H9 (cell line): ENCODE measurements at regions not wholly inside any gene's neighbourhood (a gene's known extent, or its start where the extent isn't known, plus 50 kb on each side); places are given as distances from the start of the nearest gene placed in this dataset.

ENCODE experiments used
- DNase-seq: peaks from one replicate; pipeline ENCODE4 v3.0.0-alpha.2; 2017
- H2AFZ ChIP-seq: one replicate; pipeline ENCODE4 v1.6.1; 2013; ENCODE audit warnings: mild to moderate bottlenecking, low read length, control low read depth, moderate library complexity
- H2AK5ac ChIP-seq: 2 replicates; pipeline ENCODE4 v1.6.1; 2013; ENCODE audit warnings: low read length, control low read depth, mixed read lengths; ENCODE audit not compliant: insufficient read length
- H2BK120ac ChIP-seq: one replicate; pipeline ENCODE4 v1.6.1; 2013; ENCODE audit warnings: low read depth, mild to moderate bottlenecking, low read length, control low read depth, inconsistent platforms; ENCODE audit not compliant: poor library complexity, severe bottlenecking
- H2BK12ac ChIP-seq: 2 replicates; pipeline ENCODE4 v1.6.1; 2013; ENCODE audit warnings: low read length, control low read depth, mixed read lengths, low read depth; ENCODE audit not compliant: insufficient read length
- H2BK15ac ChIP-seq: 2 replicates; pipeline ENCODE4 v1.6.1; 2013; ENCODE audit warnings: low read depth, low read length, control low read depth
- H2BK20ac ChIP-seq: one replicate; pipeline ENCODE4 v1.6.1; 2013; ENCODE audit warnings: low read depth, mild to moderate bottlenecking, low read length, control low read depth, inconsistent platforms; ENCODE audit not compliant: poor library complexity, severe bottlenecking
- H2BK5ac ChIP-seq: 2 replicates; pipeline ENCODE4 v1.6.1; 2013; ENCODE audit warnings: low read length, control low read depth, mixed read lengths; ENCODE audit not compliant: insufficient read length
- H3K14ac ChIP-seq: 2 replicates; pipeline ENCODE4 v1.6.1; 2013; ENCODE audit warnings: low read length, control low read depth; ENCODE audit not compliant: insufficient read depth
- H3K18ac ChIP-seq: 2 replicates; pipeline ENCODE4 v1.6.1; 2013; ENCODE audit warnings: low read depth, mild to moderate bottlenecking, mixed read lengths, low read length, control low read depth; ENCODE audit not compliant: insufficient read length
- H3K23ac ChIP-seq: 2 replicates; pipeline ENCODE4 v1.6.1; 2013; ENCODE audit warnings: low read length, control low read depth, mixed read lengths, low read depth; ENCODE audit not compliant: insufficient read length
- H3K23me2 ChIP-seq: 2 replicates; pipeline ENCODE4 v1.6.1; 2013; ENCODE audit warnings: low read depth, mild to moderate bottlenecking, mixed read lengths, low read length, control low read depth; ENCODE audit not compliant: insufficient read length, poor library complexity, severe bottlenecking
- H3K27ac ChIP-seq: 2 replicates; pipeline ENCODE4 v1.5.1; 2013; ENCODE audit warnings: low read length, control low read depth, mixed read lengths, low read depth; ENCODE audit not compliant: insufficient read length
- H3K27me3 ChIP-seq: 2 replicates; pipeline ENCODE4 v1.6.1; 2013; ENCODE audit warnings: low read length, control low read depth, inconsistent platforms; ENCODE audit not compliant: insufficient read depth
- H3K4ac ChIP-seq: 2 replicates; pipeline ENCODE4 v1.6.1; 2013; ENCODE audit warnings: low read depth, mild to moderate bottlenecking, control low read depth, inconsistent platforms, low read length, moderate library complexity
- H3K4me1 ChIP-seq: 2 replicates; pipeline ENCODE4 v1.6.1; 2013; ENCODE audit warnings: low read length, control low read depth, inconsistent platforms; ENCODE audit not compliant: insufficient read depth
- H3K4me2 ChIP-seq: 2 replicates; pipeline ENCODE4 v1.6.1; 2013; ENCODE audit warnings: low read length, control low read depth, mixed read lengths; ENCODE audit not compliant: insufficient read length, insufficient read depth
- H3K56ac ChIP-seq: 2 replicates; pipeline ENCODE4 v1.6.1; 2013; ENCODE audit warnings: low read depth, mild to moderate bottlenecking, mixed read lengths, low read length, control low read depth; ENCODE audit not compliant: insufficient read length
- H3K79me1 ChIP-seq: 2 replicates; pipeline ENCODE4 v1.6.1; 2013; ENCODE audit warnings: low read depth, mild to moderate bottlenecking, moderate library complexity, low read length, control low read depth, inconsistent platforms; ENCODE audit not compliant: insufficient read depth, poor library complexity, severe bottlenecking
- H3K79me2 ChIP-seq: 2 replicates; pipeline ENCODE4 v1.6.1; 2013; ENCODE audit warnings: low read length, control low read depth, inconsistent platforms; ENCODE audit not compliant: insufficient read depth
- H3K9ac ChIP-seq: 2 replicates; pipeline ENCODE4 v1.6.1; 2013; ENCODE audit warnings: low read length, control low read depth, mixed read lengths; ENCODE audit not compliant: insufficient read length; ENCODE audit errors: extremely low read depth
- H3K9me3 ChIP-seq: one replicate; pipeline ENCODE4 v1.6.1; 2013; ENCODE audit warnings: low read depth, low read length, inconsistent platforms; ENCODE audit not compliant: control insufficient read depth
- H3T11ph ChIP-seq: one replicate; pipeline ENCODE4 v1.6.1; 2013; ENCODE audit warnings: mild to moderate bottlenecking, low read length, control low read depth, inconsistent platforms
- H4K20me1 ChIP-seq: one replicate; pipeline ENCODE4 v1.6.1; 2013; ENCODE audit not compliant: control insufficient read depth, insufficient read length, insufficient read depth
- H4K5ac ChIP-seq: 2 replicates; pipeline ENCODE4 v1.6.1; 2013; ENCODE audit warnings: low read depth, mild to moderate bottlenecking, mixed read lengths, low read length, control low read depth; ENCODE audit not compliant: insufficient read length
- H4K8ac ChIP-seq: replicated peaks from 2 replicates; pipeline ENCODE4 v1.6.1; 2013; ENCODE audit warnings: low read length, control low read depth, mixed read lengths, low read depth; ENCODE audit not compliant: insufficient read length
- H4K91ac ChIP-seq: 2 replicates; pipeline ENCODE4 v1.6.1; 2013; ENCODE audit warnings: low read depth, mild to moderate bottlenecking, moderate library complexity, mixed read lengths, low read length, control low read depth; ENCODE audit not compliant: insufficient read length
- H3K27ac Mint-ChIP-seq, 3 experiments: 2 replicates in 2 of 3; 3 replicates in 1 of 3; pipeline ENCODE4 v1.8.0; 2020 to 2021; ENCODE audit warnings: mixed read lengths in 3 of 3, mild to moderate bottlenecking in 1 of 3, moderate library complexity in 1 of 3
- H3K27me3 Mint-ChIP-seq: 2 replicates; pipeline ENCODE4 v1.8.0; 2021; ENCODE audit warnings: low read depth, mild to moderate bottlenecking, moderate library complexity, mixed read lengths
- H3K36me3 Mint-ChIP-seq, 3 experiments: 2 replicates in 2 of 3; 3 replicates in 1 of 3; pipeline ENCODE4 v1.8.0; 2020 to 2021; ENCODE audit warnings: low read depth in 3 of 3, mixed read lengths in 3 of 3; ENCODE audit not compliant: insufficient read depth in 1 of 3
- H3K4me1 Mint-ChIP-seq, 2 experiments: 2 replicates each; pipeline ENCODE4 v1.8.0; 2020; ENCODE audit warnings: mixed read lengths in 2 of 2
- H3K4me3 Mint-ChIP-seq, 2 experiments: 2 replicates in 1 of 2; 3 replicates in 1 of 2; pipeline ENCODE4 v1.8.0; 2020 to 2021; ENCODE audit warnings: mild to moderate bottlenecking in 2 of 2, mixed read lengths in 2 of 2, moderate library complexity in 1 of 2
- H3K9me3 Mint-ChIP-seq, 2 experiments: 2 replicates in 1 of 2; 3 replicates in 1 of 2; pipeline ENCODE4 v1.8.0; 2020; ENCODE audit warnings: mild to moderate bottlenecking in 2 of 2, mixed read lengths in 2 of 2, moderate library complexity in 1 of 2
- CTCF ChIP-seq: fragments of 200-600 bp; sonication (generic); conservative IDR thresholded peaks from 3 replicates; pipeline ENCODE4 v1.8.0; 2021; ENCODE audit warnings: antibody characterized with exemption, mild to moderate bottlenecking
- WGBS: extraction: QIAGEN DNeasy Blood & Tissue Kit; methylation state at CpG from one replicate; pipeline ENCODE4 v1.1.7; 2013; ENCODE audit warnings: missing lambda C conversion rate, low lambda C conversion rate, mixed read lengths; ENCODE audit not compliant: insufficient read length; ENCODE audit errors: extremely low coverage; 5-methylcytosine and 5-hydroxymethylcytosine counted together

GRCh38 chr7:85619236-85619635, 432.4 kb upstream of the SEMA3D start:
- Histone ChIP-seq H4K91ac (no peak overlapping the region), H3T11ph (no peak overlapping the region), H3K4ac (no peak overlapping the region), H2BK20ac (no peak overlapping the region), H3K23me2 (no peaks in the 10 kb centered on the region), H3K79me2 (no peaks in the 10 kb centered on the region), H3K4me2 (no peak overlapping the region), H3K27ac (no peak overlapping the region), H2BK5ac (no peak overlapping the region), H4K5ac (no peak overlapping the region), H3K4me1 (no peaks in the 10 kb centered on the region), H3K9ac (no peak overlapping the region), H2BK120ac (no peak overlapping the region), H3K79me1 (no peaks in the 10 kb centered on the region), H2BK12ac (no peak overlapping the region), H4K20me1 (no peaks in the 10 kb centered on the region), H3K27me3 (no peaks in the 10 kb centered on the region), H3K9me3 (no peaks in the 10 kb centered on the region), H2AFZ (no peak overlapping the region), H4K8ac (no peak overlapping the region), H3K18ac (no peak overlapping the region), H3K56ac (no peak overlapping the region), H2AK5ac (no peak overlapping the region), H3K14ac (no peak overlapping the region), H2BK15ac (no peak overlapping the region), H3K23ac (no peak overlapping the region)
- Mint-ChIP-seq H3K27ac (no peak overlapping the region), H3K36me3 (peaks cover 0 to 9% (median 0%) of the 10 kb centered on the region in 3 experiments; a peak in 3 of 7 replicates), H3K9me3 (peaks cover 0 to 7% of the 10 kb centered on the region in 2 experiments; a peak in 2 of 5 replicates), H3K27me3 (no peaks in the 10 kb centered on the region), H3K4me1 (peaks cover 0 to 4% of the 10 kb centered on the region in 2 experiments; a peak in 1 of 4 replicates), H3K4me3 (no peak overlapping the region)
- no CpG with 5 or more reads among the region's 1 CpG for WGBS
- DNase-seq = no peak
- TF ChIP-seq CTCF = no peak
